ENCODE measurements at regions not wholly inside any gene's neighbourhood (a gene's known extent, or its start where the extent isn't known, plus 50 kb on each side); places are given as distances from the start of the nearest gene placed in this dataset.
"Not testable (repeated sequence)": the region's sequence is repeated elsewhere in the genome, so short reads cannot be mapped to it uniquely, and the experiment has no call there.

GRCh38 chr11:45739866-45740265, 65.1 kb upstream of the SLC35C1 start:
- H3K79me1 ChIP-seq (ENCODE audit: insufficient read depth, low read depth, low read length, poor library complexity, severe bottlenecking): no peaks in the 10 kb centered on the region
- H3K18ac ChIP-seq (ENCODE audit: insufficient read length, low read depth, low read length): no peak overlapping the region
- H3K4ac ChIP-seq (ENCODE audit: low read depth, low read length): no peak overlapping the region
- WGBS (ENCODE audit: extremely low coverage, insufficient read length, low lambda C conversion rate): no CpG with 5 or more reads among the region's 3 CpGs
- H3K9me3 ChIP-seq (ENCODE audit: control insufficient read depth, low read depth, low read length): no peaks in the 10 kb centered on the region
- H2AK5ac ChIP-seq (ENCODE audit: insufficient read length, low read length): no peak overlapping the region
- no peak overlapping the region for H3K9ac ChIP-seq (ENCODE audit: extremely low read depth, insufficient read length, low read length)
- no peaks in the 10 kb centered on the region for H3K23me2 ChIP-seq (ENCODE audit: insufficient read length, low read depth, low read length, poor library complexity, severe bottlenecking)
- peaks cover 14 to 17% of the 10 kb centered on the region in 2 experiments for H3K9me3 Mint-ChIP-seq
- H3K23ac ChIP-seq (ENCODE audit: insufficient read length, low read depth, low read length): no peak overlapping the region
- H2BK15ac ChIP-seq (ENCODE audit: low read depth, low read length): no peak overlapping the region
- no peaks in the 10 kb centered on the region for H4K20me1 ChIP-seq (ENCODE audit: control insufficient read depth, insufficient read depth, insufficient read length)
- no peak for DNase-seq
- peaks cover 12% of the 10 kb centered on the region for H3K27me3 Mint-ChIP-seq (ENCODE audit: low read depth)
- no peak overlapping the region for H3K14ac ChIP-seq (ENCODE audit: insufficient read depth, low read length)
- H3K4me1 Mint-ChIP-seq: peaks cover 19% of the 10 kb centered on the region in 2 experiments
- no peak overlapping the region for H3K27ac ChIP-seq (ENCODE audit: insufficient read length, low read depth, low read length)
- no peak overlapping the region for H4K91ac ChIP-seq (ENCODE audit: insufficient read length, low read depth, low read length)
- H2BK12ac ChIP-seq (ENCODE audit: insufficient read length, low read depth, low read length): no peak overlapping the region
- no peaks in the 10 kb centered on the region for H3K79me2 ChIP-seq (ENCODE audit: insufficient read depth, low read length)
- no peaks in the 10 kb centered on the region for H3K27me3 ChIP-seq (ENCODE audit: insufficient read depth, low read length)
- no peak overlapping the region for H2BK20ac ChIP-seq (ENCODE audit: low read depth, low read length, poor library complexity, severe bottlenecking)
- H2BK120ac ChIP-seq (ENCODE audit: low read depth, low read length, poor library complexity, severe bottlenecking): no peak overlapping the region
- H3K56ac ChIP-seq (ENCODE audit: insufficient read length, low read depth, low read length): no peak overlapping the region
- no peak overlapping the region for H2AFZ ChIP-seq (ENCODE audit: low read length)
- H3T11ph ChIP-seq (ENCODE audit: low read length): no peak overlapping the region
- H4K8ac ChIP-seq (replicated peaks; ENCODE audit: insufficient read length, low read depth, low read length): no peak overlapping the region
- H3K4me2 ChIP-seq (ENCODE audit: insufficient read depth, insufficient read length, low read length): no peak overlapping the region
- peaks cover 2 to 16% (median 9%) of the 10 kb centered on the region in 3 experiments; a peak in 5 of 7 replicates for H3K36me3 Mint-ChIP-seq (ENCODE audit: insufficient read depth in 1 of 3, low read depth in 3 of 3)
- H3K27ac Mint-ChIP-seq: no peak overlapping the region
- TF ChIP-seq CTCF (conservative IDR thresholded peaks at IDR 0.05): no peak
- no peak overlapping the region for H4K5ac ChIP-seq (ENCODE audit: insufficient read length, low read depth, low read length)
- H3K4me3 Mint-ChIP-seq: no peak overlapping the region
- peaks cover 5% of the 10 kb centered on the region; the same call in 1 of the 2 replicates for H3K4me1 ChIP-seq (ENCODE audit: insufficient read depth, low read length)
- H2BK5ac ChIP-seq (ENCODE audit: insufficient read length, low read length): no peak overlapping the region

DNA sequence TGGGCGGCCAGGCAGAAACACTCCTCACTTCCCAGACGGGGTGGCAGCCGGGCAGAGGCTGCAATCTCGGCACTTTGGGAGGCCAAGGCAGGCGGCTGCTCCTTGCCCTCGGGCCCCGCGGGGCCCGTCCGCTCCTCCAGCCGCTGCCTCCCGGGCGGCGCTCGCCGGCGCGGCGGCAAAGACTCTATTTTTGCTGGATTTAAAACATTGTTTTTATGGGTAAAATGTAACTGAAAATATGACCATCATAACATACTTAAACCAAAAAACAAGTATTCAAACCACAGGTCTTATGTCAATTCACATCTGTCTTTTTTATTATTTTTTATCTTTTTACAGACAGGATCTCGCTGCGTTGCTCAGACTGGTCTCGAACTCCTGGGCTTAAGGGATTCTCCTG, 65.9 kb upstream of the SLC35C1 start:
- H3K4ac ChIP-seq (ENCODE audit: low read depth, low read length); H2AFZ ChIP-seq (ENCODE audit: low read length); H3K23me2 ChIP-seq (ENCODE audit: insufficient read length, low read depth, low read length, poor library complexity, severe bottlenecking); H3K4me3 Mint-ChIP-seq; H4K20me1 ChIP-seq (ENCODE audit: control insufficient read depth, insufficient read depth, insufficient read length); H3K14ac ChIP-seq (ENCODE audit: insufficient read depth, low read length); H2BK120ac ChIP-seq (ENCODE audit: low read depth, low read length, poor library complexity, severe bottlenecking); H4K91ac ChIP-seq (ENCODE audit: insufficient read length, low read depth, low read length); DNase-seq; H2AK5ac ChIP-seq (ENCODE audit: insufficient read length, low read length); H3K23ac ChIP-seq (ENCODE audit: insufficient read length, low read depth, low read length); H3K9ac ChIP-seq (ENCODE audit: extremely low read depth, insufficient read length, low read length); H3K4me2 ChIP-seq (ENCODE audit: insufficient read depth, insufficient read length, low read length); H2BK12ac ChIP-seq (ENCODE audit: insufficient read length, low read depth, low read length); H3K27ac ChIP-seq (ENCODE audit: insufficient read length, low read depth, low read length); H2BK15ac ChIP-seq (ENCODE audit: low read depth, low read length); H4K8ac ChIP-seq (replicated peaks; ENCODE audit: insufficient read length, low read depth, low read length); H3K56ac ChIP-seq (ENCODE audit: insufficient read length, low read depth, low read length); H3K9me3 ChIP-seq (ENCODE audit: control insufficient read depth, low read depth, low read length); H3K27ac Mint-ChIP-seq; H3K79me1 ChIP-seq (ENCODE audit: insufficient read depth, low read depth, low read length, poor library complexity, severe bottlenecking); H3K18ac ChIP-seq (ENCODE audit: insufficient read length, low read depth, low read length); H3T11ph ChIP-seq (ENCODE audit: low read length); H2BK20ac ChIP-seq (ENCODE audit: low read depth, low read length, poor library complexity, severe bottlenecking); H3K4me1 ChIP-seq (ENCODE audit: insufficient read depth, low read length); H3K79me2 ChIP-seq (ENCODE audit: insufficient read depth, low read length); H2BK5ac ChIP-seq (ENCODE audit: insufficient read length, low read length); H4K5ac ChIP-seq (ENCODE audit: insufficient read length, low read depth, low read length); H3K27me3 ChIP-seq (ENCODE audit: insufficient read depth, low read length): not testable (repeated sequence)
- peaks cover 17% of the 10 kb centered on the region in 2 experiments for H3K9me3 Mint-ChIP-seq
- H3K27me3 Mint-ChIP-seq (ENCODE audit: low read depth): peaks cover 13% of the 10 kb centered on the region
- peaks cover 2 to 16% (median 9%) of the 10 kb centered on the region in 3 experiments; a peak in 5 of 7 replicates for H3K36me3 Mint-ChIP-seq (ENCODE audit: insufficient read depth in 1 of 3, low read depth in 3 of 3)
- WGBS (ENCODE audit: extremely low coverage, insufficient read length, low lambda C conversion rate): no CpG with 5 or more reads among the region's 22 CpGs
- peaks cover 12 to 14% of the 10 kb centered on the region in 2 experiments for H3K4me1 Mint-ChIP-seq

All from H9 (cell line).